ENCODE measurements at regions not wholly inside any gene's neighbourhood (a gene's known extent, or its start where the extent isn't known, plus 50 kb on each side); places are given as distances from the start of the nearest gene placed in this dataset.
"Not testable (repeated sequence)": the region's sequence is repeated elsewhere in the genome, so short reads cannot be mapped to it uniquely, and the experiment has no call there.

GRCh38 chr2:184072470-184072869 is 525.9 kb upstream of the ZNF804A start:
- DNase-seq (ENCODE audit: extremely low read depth in 1 of 11, low read depth in 9 of 11, low spot score in 4 of 11) = no peak

GRCh38 chr2:184078496-184078895 is 519.8 kb upstream of the ZNF804A start:
- DNase-seq (ENCODE audit: extremely low read depth in 1 of 11, low read depth in 9 of 11, low spot score in 4 of 11) = no peak

DNA sequence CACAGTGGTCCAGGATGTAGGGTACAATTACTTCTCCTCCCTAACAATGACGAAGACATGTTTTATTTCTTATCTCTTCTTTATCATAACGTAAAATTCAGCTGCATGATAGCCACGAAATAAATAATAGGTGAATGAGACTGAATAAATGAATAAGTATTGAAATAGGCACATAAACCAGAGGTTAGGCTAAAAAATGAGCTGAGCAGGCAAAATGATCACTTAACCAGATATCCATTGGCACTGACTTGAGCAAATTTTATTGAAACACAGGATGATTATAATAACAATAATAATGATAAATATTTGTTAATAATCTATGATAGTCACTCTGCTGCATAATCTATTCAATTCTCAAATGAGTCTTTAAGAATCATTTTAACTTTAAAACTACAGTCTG is 506.9 kb upstream of the ZNF804A start:
- no peak for DNase-seq (ENCODE audit: extremely low read depth in 1 of 11, low read depth in 9 of 11, low spot score in 4 of 11)

DNA sequence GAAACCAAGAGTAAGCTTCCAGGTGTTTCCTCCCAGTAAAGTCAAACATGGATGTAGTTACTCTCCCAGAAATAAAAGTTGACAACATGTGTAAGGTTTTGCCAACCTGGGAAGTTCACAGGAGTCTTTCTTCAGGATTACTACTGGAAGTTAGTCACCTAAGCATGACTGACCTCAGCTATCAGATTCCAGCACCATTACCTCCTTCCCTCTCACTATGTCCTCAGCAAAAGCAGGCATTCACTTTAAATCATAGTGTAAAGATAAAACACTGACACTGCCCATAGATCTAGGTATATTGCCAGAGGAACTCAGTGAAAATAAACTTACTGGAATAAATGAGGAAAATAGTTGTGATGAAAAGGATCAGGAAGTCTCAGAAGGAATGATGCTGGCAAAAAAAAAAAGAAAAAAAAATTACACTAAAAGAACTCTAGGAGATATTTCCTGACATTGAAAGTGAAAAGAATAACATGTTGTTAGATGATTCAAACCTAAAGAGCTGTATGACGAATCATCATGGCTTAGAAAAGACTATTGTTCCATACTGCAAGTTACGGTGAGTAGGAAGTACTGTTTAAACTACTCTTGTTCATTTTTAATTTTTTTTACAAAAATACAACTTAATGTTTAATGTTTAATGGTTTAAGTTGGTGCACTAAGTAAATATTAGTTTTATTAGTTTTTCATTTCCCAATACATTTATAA is 484.5 kb upstream of the ZNF804A start:
- DNase-seq (ENCODE audit: extremely low read depth in 1 of 11, low read depth in 9 of 11, low spot score in 4 of 11) = peak in 3 of 11 donors; percentile 1 to 7 (median 4)

GRCh38 chr2:184114439-184114838 is 483.9 kb upstream of the ZNF804A start:
- no peak for DNase-seq (ENCODE audit: extremely low read depth in 1 of 11, low read depth in 9 of 11, low spot score in 4 of 11)

- DNase-seq (ENCODE audit: extremely low read depth in 1 of 11, low read depth in 9 of 11, low spot score in 4 of 11) = no peak
Observed at GRCh38 chr2:184119989-184120800, 478.1 kb upstream of the ZNF804A start.

DNA sequence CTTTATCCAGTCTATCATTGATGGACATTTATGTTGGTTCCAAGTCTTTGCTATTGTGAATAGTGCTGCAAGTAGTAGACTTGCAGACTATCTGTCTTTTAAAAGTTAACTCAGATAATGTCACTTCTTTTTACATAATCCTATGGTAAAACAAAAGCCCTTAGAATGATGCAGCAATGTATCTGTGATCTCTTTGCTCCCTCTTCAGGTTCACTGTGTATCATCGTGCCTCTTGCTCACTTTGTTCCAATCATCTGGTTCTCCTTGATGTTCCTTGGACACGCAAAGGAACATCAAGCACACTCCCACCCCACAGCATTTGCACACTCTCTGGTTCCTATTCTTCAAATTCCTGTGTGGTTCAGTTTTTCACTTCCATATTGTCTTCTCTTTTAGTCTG is 472.5 kb upstream of the ZNF804A start:
- no peak for DNase-seq (ENCODE audit: extremely low read depth in 1 of 11, low read depth in 9 of 11, low spot score in 4 of 11)

DNA sequence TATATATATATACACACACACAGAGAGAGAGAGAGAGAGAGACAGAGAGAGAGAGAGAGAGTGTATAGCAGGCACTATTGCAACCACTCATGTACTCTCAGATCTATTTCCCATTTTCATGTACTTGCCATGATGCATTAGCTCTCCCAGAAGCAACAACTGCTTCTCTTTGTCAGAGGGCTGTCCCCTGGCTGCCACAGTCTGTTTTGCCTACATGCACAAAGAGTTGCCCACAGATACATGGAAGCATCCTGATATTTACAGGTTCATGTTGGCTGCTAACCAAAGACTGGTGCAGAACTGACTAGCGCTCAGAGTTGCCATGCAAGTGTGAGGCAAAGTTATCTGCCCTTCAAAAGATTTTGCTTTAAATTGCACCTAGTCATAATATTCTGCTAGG is 469.3 kb upstream of the ZNF804A start:
- no peak for DNase-seq (ENCODE audit: extremely low read depth in 1 of 11, low read depth in 9 of 11, low spot score in 4 of 11)

- no peak for DNase-seq (ENCODE audit: extremely low read depth in 1 of 11, low read depth in 9 of 11, low spot score in 4 of 11)
Observed at GRCh38 chr2:184137955-184138354, 460.4 kb upstream of the ZNF804A start.

DNA sequence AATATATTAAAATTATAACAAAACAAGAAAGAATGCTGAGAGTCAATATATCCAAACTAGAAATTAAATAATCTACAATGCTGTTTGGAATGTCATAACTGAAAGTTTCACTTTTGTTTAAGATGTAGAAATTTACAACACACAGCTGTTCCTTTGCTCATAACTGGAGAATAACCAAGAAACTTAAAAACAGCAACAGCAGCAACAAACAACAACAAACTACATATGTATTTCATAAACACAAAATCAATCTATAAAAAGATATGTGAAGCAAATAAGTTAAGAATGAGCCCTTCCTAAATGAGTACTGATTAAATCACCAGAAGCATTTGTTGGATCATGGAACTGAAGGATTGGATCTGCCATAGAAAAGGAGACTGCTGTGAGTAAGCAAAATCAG is 456.5 kb upstream of the ZNF804A start:
- no peak for DNase-seq (ENCODE audit: extremely low read depth in 1 of 11, low read depth in 9 of 11, low spot score in 4 of 11)

DNA sequence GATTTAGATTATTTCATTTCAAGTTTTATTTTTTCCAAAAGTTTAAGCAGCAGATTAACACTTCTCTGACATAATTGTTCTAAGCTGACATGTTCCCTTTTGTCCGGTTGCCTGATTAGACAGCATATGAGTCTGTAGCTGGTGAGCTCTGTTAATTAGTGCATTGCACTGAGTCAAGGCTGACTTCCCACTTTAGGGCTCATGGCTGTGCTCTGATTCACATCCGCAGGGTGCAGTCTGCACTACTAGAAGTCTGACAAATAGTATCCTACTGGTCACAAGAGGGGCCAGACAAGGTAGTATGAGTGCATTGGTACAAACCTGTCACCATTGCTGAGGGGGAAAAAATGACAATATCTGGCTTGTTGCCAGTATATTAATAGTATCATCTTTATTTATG is 443.9 kb upstream of the ZNF804A start:
- no peak for DNase-seq (ENCODE audit: extremely low read depth in 1 of 11, low read depth in 9 of 11, low spot score in 4 of 11)

- DNase-seq (ENCODE audit: extremely low read depth in 1 of 11, low read depth in 9 of 11, low spot score in 4 of 11) = no peak
Observed at GRCh38 chr2:184155791-184156190, 442.5 kb upstream of the ZNF804A start.

- no peak for DNase-seq (ENCODE audit: extremely low read depth in 1 of 11, low read depth in 9 of 11, low spot score in 4 of 11)
Observed at GRCh38 chr2:184157141-184157540, 441.2 kb upstream of the ZNF804A start.

DNA sequence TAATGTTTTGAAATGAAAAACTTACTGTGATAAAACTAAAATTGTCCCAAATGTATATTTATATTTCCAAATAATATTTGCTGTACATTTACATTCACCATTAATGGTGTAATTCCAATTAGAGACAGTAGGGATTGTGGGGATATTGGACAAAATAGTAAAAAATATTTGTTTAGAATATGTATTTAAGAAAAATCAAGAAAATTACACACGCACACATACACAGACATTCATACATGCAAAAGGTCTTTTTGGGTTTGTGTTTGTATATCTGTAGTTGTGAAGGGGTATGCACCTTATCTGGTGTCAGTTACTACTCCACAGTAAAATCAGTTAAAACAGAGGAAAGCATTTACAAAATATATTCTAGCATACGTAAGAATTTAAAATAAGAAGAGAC is 435.9 kb upstream of the ZNF804A start:
- no peak for DNase-seq (ENCODE audit: extremely low read depth in 1 of 11, low read depth in 9 of 11, low spot score in 4 of 11)

- not testable (repeated sequence) for DNase-seq (ENCODE audit: extremely low read depth in 1 of 11, low read depth in 9 of 11, low spot score in 4 of 11)
Observed at GRCh38 chr2:184168823-184169222, 429.5 kb upstream of the ZNF804A start.

DNA sequence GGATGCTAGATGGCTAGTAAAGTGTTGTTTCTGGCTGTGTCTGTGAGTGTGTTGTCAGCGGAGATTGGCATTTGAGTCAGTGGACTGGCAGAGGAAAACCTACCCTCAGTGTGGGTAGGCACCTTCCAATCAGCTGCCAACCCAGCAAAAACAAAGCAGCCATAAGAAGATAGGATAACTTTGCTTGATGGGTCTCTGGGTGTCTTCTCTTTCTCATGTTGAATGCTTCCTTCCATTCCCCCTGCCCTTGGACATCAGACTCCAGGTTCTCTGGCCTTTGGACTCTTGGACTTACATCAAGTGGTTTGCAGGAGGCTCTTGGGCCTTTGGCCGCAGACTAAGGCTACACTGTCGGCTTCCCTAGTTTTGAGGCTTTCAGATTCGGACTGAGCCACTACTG is 429.0 kb upstream of the ZNF804A start:
- DNase-seq (ENCODE audit: extremely low read depth in 1 of 11, low read depth in 9 of 11, low spot score in 4 of 11) = no peak

DNA sequence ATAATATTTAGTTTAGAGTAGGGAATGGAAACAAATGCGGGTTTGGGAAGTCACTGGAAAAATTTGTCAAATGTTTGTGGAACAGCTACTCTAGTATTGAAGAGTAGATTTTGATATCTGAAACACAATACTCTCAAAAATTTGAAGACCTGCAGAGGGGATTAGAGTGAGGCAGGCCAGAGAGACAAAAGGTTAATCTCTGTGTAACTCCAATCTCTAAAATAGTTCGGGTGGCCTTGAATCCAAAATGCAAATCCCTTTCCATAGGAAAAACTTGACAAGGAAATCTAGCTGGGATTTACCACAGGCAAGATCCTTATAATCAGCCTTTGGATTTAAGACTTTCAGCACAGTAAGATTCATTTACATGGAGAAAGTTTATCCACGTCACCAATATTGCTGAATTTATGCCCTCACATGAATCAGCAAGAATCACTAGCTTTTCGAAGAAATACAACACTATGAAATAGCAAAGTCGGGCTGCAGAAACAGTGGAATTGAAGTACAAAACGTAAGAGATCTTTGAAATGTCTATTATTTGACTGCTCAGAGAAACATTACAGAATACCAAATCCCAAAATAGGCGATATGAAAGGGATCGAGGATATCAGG is 423.7 kb upstream of the ZNF804A start:
- no peak for DNase-seq (ENCODE audit: extremely low read depth in 1 of 11, low read depth in 9 of 11, low spot score in 4 of 11)

DNA sequence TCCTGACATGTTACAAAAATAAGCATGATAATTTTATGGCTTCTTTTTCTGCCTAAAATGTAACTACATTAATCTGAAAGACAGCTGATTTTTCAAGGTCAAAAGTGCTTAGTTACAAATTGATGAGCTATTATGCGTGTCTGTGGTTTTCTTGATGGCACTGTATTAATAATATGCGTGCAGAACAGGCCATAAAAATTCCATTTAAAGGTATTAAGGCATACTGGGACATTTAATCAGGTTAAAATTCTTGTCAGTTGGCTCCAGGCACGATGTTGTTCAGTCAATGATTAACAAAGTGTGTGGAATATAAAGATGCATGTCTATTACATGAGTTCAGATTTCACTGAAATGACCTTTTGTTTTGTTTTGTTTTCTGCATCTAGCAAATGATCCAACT is 420.1 kb upstream of the ZNF804A start:
- peak in 1 of 11 donors; percentile 1 for DNase-seq (ENCODE audit: extremely low read depth in 1 of 11, low read depth in 9 of 11, low spot score in 4 of 11)

DNA sequence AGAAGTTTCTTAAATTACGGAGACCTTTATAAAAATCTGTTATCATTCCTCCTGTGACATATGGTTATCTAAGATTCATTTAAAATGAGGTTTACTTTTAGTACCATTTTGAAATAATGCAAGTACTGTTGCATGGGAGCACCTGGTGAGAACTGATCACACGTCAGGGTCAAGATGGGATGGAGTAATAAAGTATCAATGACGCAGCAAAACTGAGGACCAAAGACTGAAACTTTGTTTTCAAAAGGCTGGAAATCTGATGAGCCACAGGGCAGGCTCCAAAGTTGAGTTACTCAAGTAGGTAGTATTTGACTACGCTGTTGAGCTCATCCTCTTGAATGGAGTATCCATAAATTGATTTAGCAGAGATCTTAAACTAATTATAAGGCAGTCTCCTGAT is 411.9 kb upstream of the ZNF804A start:
- no peak for DNase-seq (ENCODE audit: extremely low read depth in 1 of 11, low read depth in 9 of 11, low spot score in 4 of 11)

DNA sequence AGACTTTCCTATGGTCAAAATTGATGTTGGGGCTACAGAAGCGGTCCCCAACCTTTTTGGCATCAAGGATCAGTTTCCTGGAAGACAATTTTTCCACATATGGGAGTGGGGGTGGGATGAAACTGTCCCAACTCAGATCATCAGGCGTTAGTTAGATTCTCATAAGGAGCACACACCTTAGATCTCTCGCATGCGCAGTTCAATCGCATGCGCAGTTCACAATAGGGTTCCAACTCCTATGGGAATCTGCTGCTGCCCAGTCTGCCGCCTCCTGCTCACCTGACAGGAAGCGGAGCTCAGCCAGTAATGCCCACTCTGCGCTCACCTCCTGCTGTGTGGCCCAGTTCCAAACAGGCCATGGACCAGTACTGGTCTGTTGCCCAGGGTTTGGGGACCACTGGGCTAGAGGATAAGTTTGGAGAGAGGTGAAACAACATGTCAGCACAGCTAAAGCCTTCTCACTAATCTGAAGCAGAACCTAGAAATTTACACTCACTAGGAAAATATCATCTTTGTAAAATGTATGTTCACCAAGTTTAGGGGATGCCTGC is 410.8 kb upstream of the ZNF804A start:
- DNase-seq (ENCODE audit: extremely low read depth in 1 of 11, low read depth in 9 of 11, low spot score in 4 of 11) = no peak

Measured in renal cortex interstitium (tissue), 11 donors.